CD4-positive, alpha-beta T cell treated with Interleukin-21 for 1 hour (primary cell): ENCODE measurements at regions not wholly inside any gene's neighbourhood (a gene's known extent, or its start where the extent isn't known, plus 50 kb on each side); places are given as distances from the start of the nearest gene placed in this dataset.
"Not testable (repeated sequence)": the region's sequence is repeated elsewhere in the genome, so short reads cannot be mapped to it uniquely, and the experiment has no call there.

Source experiments
- DNase-seq: peaks from one replicate; pipeline ENCODE4 v3.0.0-alpha.2; 2020

- DNase-seq: not testable (repeated sequence)
These were observed 58.5 kb upstream of the ZNF195 start for GRCh38 chr11:3437441-3437840.

GRCh38 chr11:3434976-3435375, 56.0 kb upstream of the ZNF195 start:
- DNase-seq: no peak

GRCh38 chr11:3429191-3429590, 50.2 kb upstream of the ZNF195 start:
- DNase-seq: not testable (repeated sequence)
